ENCODE measurements at regions not wholly inside any gene's neighbourhood (a gene's known extent, or its start where the extent isn't known, plus 50 kb on each side); places are given as distances from the start of the nearest gene placed in this dataset.

DNA sequence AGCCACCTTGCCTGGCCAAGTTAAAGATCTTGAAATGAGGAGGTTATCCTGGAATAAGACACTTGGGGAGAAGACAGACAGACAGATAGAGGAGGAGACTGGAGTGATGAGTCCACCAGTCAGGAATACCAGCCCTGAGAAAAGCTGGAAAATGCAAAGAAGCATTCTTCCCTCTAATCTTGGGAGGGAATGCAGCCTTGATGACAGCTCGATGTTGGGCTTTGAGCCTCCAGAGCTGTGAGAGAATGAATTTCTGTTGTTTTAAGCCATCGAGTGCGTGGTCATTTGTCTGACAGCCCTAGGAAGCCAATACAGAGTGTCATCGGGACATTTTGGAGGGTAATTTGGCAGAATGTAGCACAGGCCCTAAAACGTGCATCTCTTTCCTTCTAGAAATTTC is 199.1 kb upstream of the IER5L start:
- DNase-seq: no peak

DNA sequence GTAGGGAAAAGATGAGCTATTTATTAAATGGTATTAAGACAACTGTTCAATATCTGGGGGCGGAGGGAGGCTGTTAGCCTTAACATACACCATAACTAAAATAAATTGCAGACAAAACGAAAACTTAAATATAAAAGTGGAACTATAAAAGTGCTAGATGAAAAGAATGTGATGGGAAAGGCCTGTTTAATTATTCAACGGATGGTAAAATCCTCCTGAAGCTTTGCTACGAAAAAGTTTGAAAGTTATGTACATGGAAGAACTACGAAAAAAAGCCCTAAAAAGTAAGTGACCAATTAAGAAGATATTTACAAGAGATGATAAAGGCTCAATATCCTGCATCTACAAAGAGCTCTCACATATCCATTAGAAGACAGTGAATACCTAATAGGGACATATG is 197.8 kb upstream of the IER5L start:
- no peak for DNase-seq

DNA sequence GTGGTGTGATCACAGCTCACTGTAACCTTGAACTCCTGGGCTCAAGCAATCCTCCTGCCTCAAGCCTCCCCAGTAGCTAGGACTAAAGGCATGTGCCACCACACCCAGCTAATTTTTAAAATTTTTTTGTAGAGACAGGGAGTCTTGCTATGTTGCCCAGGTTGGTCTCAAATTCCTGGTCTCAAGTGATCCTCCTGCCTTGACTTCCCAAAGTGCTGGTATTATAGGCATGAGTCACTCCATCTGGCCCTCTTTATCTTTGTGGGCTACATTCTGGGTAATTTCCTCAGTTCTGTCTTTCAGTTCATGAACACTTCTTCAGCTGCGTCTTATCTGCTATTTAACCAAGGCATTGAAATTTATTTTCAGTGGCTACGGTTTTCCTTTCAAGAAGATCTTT is 196.6 kb upstream of the IER5L start:
- no peak for DNase-seq

DNA sequence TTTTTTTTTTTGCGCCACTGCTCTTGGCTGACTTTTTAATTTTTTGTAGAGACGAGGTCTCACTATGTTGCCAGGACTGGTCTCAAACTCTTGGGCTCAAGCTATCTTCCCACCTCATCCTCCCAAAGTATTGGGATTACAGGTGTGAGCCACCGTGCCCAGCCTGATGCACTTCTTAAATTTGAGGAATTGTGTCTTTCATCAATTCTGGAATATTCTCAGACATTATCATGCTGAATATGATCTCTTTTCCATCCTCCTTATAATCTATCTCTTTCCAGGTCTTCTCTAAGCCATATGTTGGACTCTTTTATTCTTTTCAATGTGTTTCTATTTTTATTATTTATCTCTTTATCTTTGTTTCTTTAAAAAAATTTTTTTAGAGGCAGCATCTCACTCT is 196.2 kb upstream of the IER5L start:
- no peak for DNase-seq

DNA sequence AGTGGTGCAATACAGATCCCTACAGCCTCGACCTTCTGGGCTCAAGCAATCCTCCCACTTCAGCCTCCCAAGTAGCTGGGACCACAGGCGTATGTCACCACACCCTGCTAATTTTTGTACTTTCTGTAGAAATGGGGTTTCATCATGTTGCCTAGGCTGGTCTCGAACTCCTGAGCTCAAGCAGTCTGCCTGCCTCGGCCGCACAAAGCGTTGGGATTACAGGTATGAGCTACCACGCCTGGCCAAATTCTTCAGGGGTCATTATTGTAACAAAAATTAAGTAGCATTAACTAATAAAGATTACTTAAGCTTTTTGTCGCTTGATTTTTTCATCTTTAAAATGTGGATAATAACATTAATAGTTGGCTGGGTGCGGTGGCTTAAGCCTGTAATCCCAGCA is 195.3 kb upstream of the IER5L start:
- no peak for DNase-seq

DNA sequence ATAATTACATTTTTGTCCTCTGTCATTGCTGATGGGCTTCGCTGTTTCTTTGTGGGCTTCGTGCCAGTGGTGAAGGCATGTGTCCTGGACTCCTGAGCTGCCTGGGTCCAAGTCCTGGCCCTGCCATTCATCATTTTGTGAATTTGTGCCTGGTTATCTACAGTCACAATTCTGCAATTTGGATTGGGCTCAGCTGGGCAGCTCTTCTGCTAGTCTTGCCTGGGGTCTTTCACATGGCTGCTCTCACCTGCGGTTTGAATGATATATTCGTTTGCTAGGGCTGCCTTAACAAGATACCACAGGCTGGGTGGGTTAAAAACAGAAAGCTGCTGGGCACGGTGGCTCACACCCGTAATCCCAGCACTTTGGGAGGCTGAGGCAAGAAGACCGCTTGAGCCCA is 192.7 kb upstream of the IER5L start:
- no peak for DNase-seq

DNA sequence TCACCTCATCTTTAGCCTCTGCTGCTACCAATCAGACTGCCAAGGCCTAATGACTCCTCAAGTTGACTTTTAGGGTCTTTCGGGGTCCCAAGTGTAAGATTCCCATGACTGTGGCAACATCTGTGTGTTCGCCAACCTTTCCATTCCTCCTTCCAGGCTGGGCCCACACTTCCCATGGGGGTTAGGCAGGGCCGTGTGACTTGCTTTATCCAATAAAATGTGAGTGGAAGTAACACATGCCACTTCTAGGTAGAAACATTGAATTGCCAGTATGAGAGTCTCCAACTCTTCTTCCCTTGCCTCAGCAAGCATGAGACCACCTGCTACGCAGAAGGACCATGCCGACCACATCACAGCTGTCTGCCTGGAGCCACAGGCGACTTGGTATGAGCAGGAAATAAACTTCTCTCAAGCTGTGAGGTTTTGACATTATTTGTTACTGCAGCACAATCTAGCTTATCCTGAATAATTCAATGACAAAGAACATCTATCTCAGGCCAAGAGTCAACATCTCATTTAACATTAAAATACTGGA is 190.4 kb upstream of the IER5L start:
- DNase-seq: no peak

DNA sequence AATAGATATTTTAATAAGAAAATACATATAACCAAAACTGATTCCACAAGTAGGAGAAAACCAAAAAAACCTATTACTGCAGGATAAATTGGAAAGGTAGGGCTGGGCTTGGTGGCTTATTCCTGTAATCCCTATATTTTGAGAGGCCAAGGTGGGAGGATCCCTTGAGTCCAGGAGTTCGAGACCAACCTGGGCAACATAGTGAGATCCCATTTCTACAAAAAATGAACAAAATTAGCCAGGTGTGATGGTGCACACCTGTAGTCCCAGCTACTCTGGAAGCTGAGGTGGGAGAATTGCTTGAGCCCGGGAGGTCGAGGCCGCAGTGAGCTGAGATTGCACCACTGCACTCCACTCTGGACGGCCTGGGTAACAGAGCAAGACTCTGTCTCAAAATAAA is 189.2 kb upstream of the IER5L start:
- no peak for DNase-seq

DNA sequence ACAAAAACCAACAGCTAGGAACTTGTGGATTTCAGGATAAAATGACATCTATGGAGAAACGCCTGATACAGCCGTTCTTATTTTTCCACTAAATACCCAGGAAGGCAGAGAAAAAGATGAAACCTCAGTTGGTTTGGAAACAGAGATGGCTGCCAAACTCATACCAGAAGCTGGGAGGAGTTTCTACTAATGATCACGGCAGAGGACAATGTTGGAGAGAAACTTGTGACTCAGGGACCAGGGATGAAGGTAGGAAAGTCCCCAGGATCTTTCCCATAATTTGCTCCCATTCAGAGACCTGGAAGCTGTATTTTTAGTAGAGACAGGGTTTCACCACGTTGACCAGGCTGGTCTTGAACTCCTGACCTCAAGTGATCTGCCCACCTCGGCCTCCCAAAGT is 187.1 kb upstream of the IER5L start:
- no peak for DNase-seq

DNA sequence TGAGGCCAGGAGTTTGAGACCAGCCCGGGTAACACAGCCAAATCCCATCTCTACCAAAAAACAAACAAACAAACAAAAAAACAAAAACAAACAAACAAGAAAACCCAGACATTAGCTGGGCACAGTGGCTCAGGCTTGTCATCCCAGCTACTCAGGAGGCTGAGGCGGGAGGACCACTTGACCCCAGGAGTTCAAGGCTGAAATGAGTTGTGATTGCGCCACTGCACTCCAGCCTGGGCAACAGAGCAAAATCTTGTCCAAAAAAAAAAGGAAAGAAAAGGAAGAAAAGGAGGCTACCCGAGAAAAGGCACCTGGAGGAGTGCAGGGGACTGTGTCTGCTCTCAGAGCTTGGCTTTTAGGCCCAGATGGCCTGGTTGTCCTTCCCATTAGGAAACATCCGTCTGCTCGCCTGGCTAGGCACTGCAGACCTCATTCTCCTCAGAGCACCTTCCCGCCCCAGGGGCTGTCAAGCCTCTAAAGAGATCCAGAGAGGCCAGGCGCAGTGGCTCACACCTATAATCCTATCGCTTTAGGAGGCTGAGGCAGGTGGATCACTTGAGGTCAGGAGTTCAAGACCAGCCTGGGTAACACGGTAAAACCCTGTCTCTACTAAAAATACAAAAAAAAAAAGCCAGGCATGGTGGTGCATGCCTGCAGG is 185.3 kb upstream of the IER5L start:
- no peak for DNase-seq

DNA sequence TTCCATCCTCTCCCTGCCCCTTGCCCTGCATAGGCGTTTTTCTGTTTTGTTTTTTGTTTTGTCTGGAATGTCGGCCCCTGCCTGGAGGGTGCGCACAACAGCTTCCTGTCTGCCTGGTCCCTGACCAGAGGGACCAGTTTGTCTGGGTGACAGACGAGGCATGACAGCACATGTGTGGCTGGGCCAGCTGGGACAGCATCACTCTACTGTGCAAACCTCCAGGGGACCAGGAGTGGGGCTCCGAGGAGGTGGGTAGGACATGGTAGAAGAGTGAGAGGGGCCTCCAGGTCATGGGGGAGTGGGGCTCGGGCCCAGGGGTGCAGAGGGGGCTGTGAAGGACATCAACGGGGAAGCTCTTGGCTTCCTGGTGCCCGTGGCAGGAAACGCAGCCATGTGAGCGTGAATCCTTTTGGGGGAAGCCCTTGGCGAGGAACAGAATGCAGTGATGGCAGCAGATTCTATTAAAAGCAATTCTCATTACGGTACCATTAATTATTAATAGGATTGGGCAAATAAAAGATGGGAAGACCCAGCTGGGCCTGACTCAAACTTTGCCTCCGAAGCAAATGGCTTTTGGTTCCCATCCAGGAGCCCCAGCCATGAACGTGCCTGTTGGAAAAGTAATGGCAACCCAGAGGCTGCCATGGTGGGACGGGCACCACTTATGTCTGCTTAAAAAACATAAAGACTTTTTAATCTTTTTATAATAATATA is 184.4 kb upstream of the IER5L start:
- peak; percentile 53 for DNase-seq

DNA sequence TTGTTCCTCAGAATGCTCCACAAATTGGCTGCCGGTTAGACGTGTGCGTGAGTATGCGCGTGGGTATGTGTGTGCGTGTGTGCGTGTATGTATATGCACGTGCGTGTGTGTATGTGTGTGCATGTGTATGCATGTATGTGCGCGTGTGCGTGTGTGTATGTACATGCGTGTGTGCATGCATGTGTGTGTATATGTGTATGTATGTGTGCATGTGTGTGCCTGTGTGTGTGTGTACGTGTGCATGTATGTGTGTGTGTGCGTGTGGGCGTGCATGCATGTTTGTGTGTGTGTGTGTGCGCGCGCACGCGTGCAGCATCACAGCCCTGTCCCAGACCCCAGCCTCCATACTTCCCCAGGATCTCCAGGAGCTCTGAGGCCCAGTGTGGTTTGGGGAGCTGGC is 183.1 kb upstream of the IER5L start:
- DNase-seq: no peak

DNA sequence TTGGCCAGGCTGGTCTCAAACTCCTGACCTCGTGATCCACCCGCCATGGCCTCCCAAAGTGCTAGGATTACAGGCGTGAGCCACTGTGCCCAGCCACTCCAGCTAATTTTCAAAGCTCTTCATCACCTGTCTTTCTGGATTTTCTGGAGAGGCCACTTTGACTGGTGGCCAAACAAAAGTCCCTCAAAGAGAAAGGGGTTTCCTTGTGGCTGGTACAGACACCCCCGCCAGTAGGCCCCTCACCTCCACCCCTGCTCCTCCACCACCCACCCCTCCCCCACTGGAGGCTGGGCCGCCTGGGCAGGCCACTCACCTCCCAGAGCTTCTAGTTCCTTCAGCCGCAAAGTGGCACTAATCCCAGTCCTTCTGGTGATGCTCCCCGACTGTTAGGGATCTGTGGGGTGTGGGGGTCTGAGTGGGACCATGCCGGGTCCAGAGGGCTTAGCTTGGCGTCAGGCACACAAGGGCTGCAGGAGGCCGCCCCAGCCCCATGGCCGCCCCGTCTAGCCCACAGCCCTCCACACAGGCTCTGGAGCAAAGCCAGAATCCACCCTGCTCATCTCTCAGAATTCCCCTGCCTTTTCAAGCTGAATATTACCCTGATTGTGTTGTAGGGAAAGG is 182.0 kb upstream of the IER5L start:
- DNase-seq: no peak

DNA sequence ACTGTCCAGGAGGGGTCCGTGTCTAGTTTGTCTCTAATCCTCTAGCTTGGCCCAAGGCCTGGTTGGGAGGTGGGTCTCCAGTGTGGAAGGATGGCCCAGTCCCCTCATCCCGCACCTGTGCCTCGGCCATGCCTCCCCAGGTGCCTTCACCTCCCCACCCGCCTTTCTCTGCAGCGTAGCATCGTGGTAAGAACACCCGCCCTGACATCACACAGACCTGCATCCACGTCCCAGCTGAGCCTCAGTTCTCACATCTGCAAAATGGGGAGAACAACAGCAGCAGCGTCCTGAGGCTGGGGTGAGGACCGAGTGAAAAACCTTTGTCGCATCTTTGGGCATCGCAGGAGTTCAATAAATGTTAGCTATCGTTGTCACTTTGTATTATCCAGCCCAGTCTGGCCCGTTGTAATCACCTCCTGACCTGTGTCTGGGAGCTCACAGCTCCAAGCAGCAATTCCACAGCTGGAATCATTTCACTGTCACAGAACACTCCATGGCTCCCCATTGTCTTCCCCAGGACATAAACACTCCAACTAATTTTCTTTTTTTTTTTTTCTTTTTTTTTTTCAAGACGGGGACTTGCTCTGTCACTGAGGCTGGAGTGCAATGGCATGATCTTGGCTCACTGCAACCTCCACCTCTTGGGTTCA is 181.2 kb upstream of the IER5L start:
- DNase-seq: no peak

DNA sequence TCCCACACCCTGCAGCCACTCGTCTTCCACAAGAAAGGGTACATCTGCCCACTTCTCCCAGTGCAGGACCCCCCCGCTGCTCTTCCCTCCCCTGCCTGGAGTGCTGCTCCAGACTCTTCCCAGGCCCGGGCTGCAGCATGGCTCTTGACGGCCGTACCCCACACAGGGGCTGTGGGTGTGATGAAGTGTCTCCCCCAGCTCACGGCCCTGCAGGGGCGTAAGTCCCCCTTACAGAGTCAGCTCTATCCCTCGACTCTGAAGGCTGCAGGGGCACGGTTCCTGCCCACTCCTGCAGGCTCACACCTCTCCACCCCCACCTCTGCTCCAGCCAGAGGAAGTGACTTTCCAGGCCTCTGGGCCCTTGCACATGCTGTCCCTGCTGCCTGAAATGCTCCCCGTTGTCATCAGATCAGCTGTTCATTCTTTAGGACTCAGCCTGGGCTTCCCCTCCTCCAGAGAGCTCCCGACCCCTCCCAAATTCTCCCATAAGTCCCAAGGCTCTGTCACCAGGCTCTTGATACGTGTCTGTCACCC is 180.6 kb upstream of the IER5L start:
- no peak for DNase-seq

DNA sequence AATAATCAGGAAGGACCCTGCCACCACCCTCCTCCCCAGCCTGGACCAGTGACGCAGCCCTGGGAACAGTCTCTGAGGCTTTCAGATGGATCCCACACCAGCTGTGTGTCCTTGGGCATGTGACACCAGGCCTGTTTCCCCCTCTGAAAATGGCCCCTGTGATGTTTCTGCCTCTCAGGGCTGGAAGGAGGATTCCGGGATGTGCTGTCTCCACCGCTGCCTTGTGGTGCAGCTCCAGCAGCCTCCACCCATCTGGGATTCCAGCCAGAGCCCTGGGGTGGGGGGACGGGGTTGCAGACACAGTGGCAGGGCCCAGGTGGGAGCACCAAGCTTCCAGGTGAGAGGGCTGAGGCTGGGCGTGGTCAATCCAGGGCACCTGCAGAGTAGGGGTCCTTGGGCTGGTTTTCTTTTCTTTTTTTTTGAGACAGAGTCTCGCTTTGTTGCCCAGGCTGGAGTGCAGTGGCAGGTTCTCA is 179.7 kb upstream of the IER5L start:
- DNase-seq: no peak

DNA sequence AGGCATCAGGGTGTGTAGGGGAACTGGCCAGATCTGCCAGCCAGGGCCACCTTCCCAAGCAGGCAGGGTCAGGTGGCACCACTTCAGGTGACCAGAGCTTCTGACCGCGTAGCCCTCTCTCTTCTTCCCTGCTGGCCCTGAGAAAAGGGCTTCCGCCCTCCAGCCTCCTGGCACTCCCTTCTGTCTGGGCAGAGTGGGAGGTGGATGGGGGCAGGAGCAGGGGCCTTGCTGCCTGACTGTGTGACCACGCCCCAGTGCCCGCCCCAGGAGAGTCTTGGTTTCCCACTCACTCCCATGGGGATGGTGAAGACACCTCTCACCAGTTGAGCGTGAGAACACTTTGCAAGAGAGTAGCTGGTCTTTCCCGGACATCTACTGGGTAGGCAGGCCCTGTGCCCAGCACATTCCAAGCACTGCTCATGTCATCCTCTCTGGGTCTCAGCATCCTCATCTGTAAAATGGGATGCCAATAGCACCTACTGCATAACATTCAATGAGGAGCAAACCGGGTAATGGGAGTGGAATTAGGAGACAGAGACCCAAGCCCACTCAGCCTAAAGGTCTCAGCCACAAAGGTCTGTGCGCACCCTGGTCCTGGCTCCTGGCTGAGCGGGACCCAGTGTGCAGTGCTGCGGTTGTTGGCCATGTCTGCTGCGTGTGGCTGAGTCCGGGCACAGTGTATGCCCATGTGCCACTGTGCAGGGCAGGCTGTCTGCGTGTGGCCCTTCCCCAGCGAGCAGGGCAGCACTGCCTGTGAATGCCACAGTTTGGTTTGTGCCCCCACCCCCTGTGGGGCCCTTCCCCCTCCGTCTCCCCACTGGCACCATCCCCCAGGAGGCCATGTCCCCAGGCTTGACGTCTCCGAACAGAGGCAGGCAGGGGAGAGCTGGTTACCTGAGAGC is 179.1 kb upstream of the IER5L start:
- DNase-seq: no peak

DNA sequence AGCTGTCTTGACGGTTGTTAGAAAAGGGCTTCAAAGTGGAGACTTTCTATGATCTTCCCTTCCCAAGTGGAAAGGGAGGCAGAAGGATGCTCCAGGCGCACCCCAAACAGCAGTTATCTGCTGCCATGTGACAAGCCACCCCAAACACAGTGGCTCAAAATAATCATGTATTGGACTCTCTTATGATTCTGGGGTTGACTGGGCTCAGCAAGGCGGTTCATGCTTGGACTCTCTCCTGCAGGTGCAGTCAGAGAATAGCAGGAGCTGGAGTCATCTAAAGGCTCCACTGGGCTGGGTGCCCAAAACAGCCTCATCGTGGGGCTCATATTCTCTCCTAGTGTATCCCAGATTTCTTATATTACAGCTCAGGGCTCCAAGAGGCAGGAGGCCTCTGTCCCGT is 177.6 kb upstream of the IER5L start:
- DNase-seq: no peak

DNA sequence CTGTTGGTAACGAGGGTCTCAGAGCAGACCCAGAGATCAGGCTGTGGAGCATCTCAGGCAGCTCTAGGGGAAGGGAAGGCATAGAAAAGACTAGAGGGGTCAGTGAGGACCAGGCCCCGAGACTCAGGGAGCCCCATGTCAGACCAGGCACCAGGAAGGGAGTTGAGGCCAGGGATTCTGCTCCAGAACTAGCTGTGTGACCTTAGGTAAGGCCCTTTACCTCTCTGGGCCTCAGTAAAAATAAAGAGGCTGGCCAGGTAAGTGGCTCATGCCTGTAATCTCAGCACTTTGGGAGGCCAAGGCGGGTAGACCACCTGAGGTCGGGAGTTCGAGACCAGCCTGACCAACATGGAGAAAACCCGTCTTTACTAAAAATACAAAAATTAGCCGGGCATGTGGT is 176.4 kb upstream of the IER5L start:
- no peak for DNase-seq

DNA sequence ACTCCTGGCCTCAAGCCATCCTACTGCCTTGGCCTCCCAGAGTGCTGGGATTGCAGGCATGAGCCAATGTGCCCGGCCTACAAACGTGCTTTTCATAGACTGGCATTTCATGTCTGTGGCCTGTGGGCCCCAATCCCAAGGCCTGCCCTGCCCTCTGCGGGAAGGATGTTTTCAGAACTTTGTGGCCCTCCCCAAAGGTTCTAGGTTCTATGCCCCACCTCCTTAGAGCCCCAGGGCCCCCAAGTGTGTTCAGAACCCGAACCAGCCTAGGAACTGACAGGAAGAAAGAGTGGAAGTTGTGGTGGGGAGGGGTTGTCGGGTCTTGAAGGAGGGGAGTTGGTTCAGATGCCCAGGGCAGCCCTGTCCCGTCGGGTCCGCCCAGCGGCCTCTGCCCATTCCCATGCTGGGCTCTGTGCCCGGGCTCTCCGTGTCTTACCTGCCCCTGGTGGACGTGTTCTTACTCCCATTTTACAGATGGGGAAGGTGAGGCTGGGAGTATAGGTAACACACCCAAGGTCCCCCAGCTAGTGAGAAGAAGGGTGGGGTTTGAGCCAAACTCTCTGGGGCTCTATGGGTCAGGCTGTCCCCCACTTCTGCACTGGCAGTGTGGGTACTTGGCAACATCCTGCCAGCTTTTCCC is 175.8 kb upstream of the IER5L start:
- no peak for DNase-seq

DNA sequence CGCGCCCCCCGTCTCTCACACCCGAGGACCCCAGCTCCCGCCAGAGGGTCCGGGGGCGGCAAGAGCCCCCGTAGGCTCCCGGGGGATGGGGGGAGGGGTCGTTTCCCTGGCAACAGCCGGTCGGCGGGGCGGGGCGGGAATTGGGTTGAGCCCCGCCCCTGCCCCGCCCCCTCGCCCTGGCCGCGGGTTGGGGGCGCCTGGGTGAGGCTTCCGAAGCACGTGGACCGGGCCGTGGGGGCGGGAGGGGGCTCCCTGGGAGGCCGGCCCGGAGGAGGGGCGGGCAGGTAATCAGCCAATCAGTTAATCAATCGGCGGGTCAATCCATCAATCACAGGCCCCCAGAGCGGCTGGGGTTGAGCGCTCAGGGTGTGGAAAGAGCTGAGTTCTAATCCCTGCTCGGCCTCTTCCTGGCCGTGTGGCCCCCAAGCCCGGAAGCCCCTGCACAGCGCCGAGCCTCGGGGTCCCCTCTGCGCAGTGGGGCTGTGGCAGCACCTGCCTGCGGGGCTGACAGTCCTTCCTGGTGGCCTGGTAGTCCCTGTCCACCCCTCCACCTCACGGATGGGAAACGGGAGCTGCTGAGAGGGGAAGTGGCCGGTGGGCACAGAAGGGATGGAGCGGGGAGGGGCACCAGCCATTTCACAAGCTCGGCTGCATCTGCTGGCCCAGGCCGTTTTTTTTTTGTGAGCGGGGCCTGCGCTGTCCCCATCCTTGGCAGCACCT is 174.2 kb upstream of the IER5L start:
- no peak for DNase-seq
